NCI-H1417 treated with DMSO at 0.1 percent for 48 hours (cell line): ENCODE measurements at regions not wholly inside any gene's neighbourhood (a gene's known extent, or its start where the extent isn't known, plus 50 kb on each side); places are given as distances from the start of the nearest gene placed in this dataset.
"Not testable (repeated sequence)": the region's sequence is repeated elsewhere in the genome, so short reads cannot be mapped to it uniquely, and the experiment has no call there.

Experiments
- DNase-seq: peaks from one replicate; lab custom pipeline; 2025; lab: John Stamatoyannopoulos, UW

GRCh38 chr5:63118221-63118620 is 539.6 kb downstream of the LRRC70 start:
- DNase-seq = no peak

GRCh38 chr5:63111891-63112290 is 533.3 kb downstream of the LRRC70 start:
- no peak for DNase-seq

GRCh38 chr5:63101870-63102269 is 523.3 kb downstream of the LRRC70 start:
- no peak for DNase-seq

GRCh38 chr5:63097286-63097685 is 518.7 kb downstream of the LRRC70 start:
- no peak for DNase-seq

- DNase-seq = no peak
Observed at GRCh38 chr5:63094730-63095129, 516.1 kb downstream of the LRRC70 start.

- no peak for DNase-seq
Observed at GRCh38 chr5:63089147-63089546, 510.5 kb downstream of the LRRC70 start.

- no peak for DNase-seq
Observed at GRCh38 chr5:63085561-63085960, 506.9 kb downstream of the LRRC70 start.

- not testable (repeated sequence) for DNase-seq
Observed at GRCh38 chr5:63083689-63084088, 505.1 kb downstream of the LRRC70 start.

- DNase-seq = no peak
Observed at GRCh38 chr5:63081402-63081801, 502.8 kb downstream of the LRRC70 start.

GRCh38 chr5:63070001-63070400 is 491.4 kb downstream of the LRRC70 start:
- no peak for DNase-seq

- no peak for DNase-seq
Observed at GRCh38 chr5:63055421-63055820, 476.8 kb downstream of the LRRC70 start.

GRCh38 chr5:63053019-63053638 is 474.5 kb downstream of the LRRC70 start:
- DNase-seq = no peak

- DNase-seq = no peak
Observed at GRCh38 chr5:63050916-63051315, 472.3 kb downstream of the LRRC70 start.

GRCh38 chr5:63049935-63050334 is 471.3 kb downstream of the LRRC70 start:
- DNase-seq = no peak

GRCh38 chr5:63043792-63044191 is 465.2 kb downstream of the LRRC70 start:
- no peak for DNase-seq

- no peak for DNase-seq
Observed at GRCh38 chr5:63032343-63032742, 453.7 kb downstream of the LRRC70 start.

- DNase-seq = no peak
Observed at GRCh38 chr5:63029891-63030290, 451.3 kb downstream of the LRRC70 start.

GRCh38 chr5:63025679-63026078 is 447.1 kb downstream of the LRRC70 start:
- DNase-seq = no peak

- DNase-seq = no peak
Observed at GRCh38 chr5:63022403-63022802, 443.8 kb downstream of the LRRC70 start.

GRCh38 chr5:63011158-63011557 is 432.5 kb downstream of the LRRC70 start:
- DNase-seq = no peak

GRCh38 chr5:63008195-63008594 is 429.6 kb downstream of the LRRC70 start:
- no peak for DNase-seq

GRCh38 chr5:62994842-62995241 is 416.2 kb downstream of the LRRC70 start:
- DNase-seq = not testable (repeated sequence)

GRCh38 chr5:62985749-62986148 is 407.1 kb downstream of the LRRC70 start:
- DNase-seq = no peak

- no peak for DNase-seq
Observed at GRCh38 chr5:62982348-62982747, 403.7 kb downstream of the LRRC70 start.

- DNase-seq = no peak
Observed at GRCh38 chr5:62980884-62981283, 402.3 kb downstream of the LRRC70 start.
